SU-DHL-6 (cell line): ENCODE measurements at regions not wholly inside any gene's neighbourhood (a gene's known extent, or its start where the extent isn't known, plus 50 kb on each side); places are given as distances from the start of the nearest gene placed in this dataset.

Source experiments
- EZH2phosphoT487 ChIP-seq: fragments of 200-600 bp; sonication (generic), shearing (Covaris generic); conservative IDR thresholded peaks from 2 replicates; pipeline ENCODE4 v1.6.1; 2018; ENCODE audit warnings: mild to moderate bottlenecking, antibody characterized with exemption, low read length, moderate library complexity, mixed read lengths
- TF ChIP-seq, protein P1 (sequence below): fragments of 200-600 bp; sonication (generic); IDR thresholded peaks from one replicate; pipeline ENCODE4 v1.5.1; 2017; ENCODE audit warnings: antibody characterized with exemption, mild to moderate bottlenecking, low read length, moderate library complexity; ENCODE audit not compliant: insufficient read depth, poor library complexity, severe bottlenecking

- TF ChIP-seq, protein P1, sequence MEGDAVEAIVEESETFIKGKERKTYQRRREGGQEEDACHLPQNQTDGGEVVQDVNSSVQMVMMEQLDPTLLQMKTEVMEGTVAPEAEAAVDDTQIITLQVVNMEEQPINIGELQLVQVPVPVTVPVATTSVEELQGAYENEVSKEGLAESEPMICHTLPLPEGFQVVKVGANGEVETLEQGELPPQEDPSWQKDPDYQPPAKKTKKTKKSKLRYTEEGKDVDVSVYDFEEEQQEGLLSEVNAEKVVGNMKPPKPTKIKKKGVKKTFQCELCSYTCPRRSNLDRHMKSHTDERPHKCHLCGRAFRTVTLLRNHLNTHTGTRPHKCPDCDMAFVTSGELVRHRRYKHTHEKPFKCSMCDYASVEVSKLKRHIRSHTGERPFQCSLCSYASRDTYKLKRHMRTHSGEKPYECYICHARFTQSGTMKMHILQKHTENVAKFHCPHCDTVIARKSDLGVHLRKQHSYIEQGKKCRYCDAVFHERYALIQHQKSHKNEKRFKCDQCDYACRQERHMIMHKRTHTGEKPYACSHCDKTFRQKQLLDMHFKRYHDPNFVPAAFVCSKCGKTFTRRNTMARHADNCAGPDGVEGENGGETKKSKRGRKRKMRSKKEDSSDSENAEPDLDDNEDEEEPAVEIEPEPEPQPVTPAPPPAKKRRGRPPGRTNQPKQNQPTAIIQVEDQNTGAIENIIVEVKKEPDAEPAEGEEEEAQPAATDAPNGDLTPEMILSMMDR: no peak
- no peak for TF ChIP-seq EZH2phosphoT487
Measured at GRCh38 chr11:91730620-91731019, 494.0 kb upstream of the FAT3 start.
